Activated CD8-positive, alpha-beta T cell treated with anti-CD3 and anti-CD28 coated beads, Interleukin-2, amount 10 ng/mL, durations not matched to agents 7 days and 5 days (primary cell): ENCODE measurements at regions not wholly inside any gene's neighbourhood (a gene's known extent, or its start where the extent isn't known, plus 50 kb on each side); places are given as distances from the start of the nearest gene placed in this dataset.

ENCODE experiments used
- ATAC-seq: fragments of 150-1000 bp; cut with Tn5 transposase; one replicate; pipeline ENCODE4 v1.10.0; 2021; ENCODE audit warnings: moderate library complexity
- CTCF ChIA-PET: fragments of 350-600 bp; sonication (Branson Sonifier 250); formaldehyde crosslinking; loops from one replicate; lab custom pipeline; 2021; ENCODE audit warnings: antibody characterized with exemption; lab: Charles Lee
- POLR2A ChIA-PET: fragments of 350-600 bp; sonication (Branson Sonifier 250); formaldehyde crosslinking; loops from one replicate; lab custom pipeline; 2021; ENCODE audit warnings: antibody characterized with exemption; lab: Charles Lee
- DNase-seq: peaks from one replicate; pipeline ENCODE4 v3.0.0-alpha.2; 2020
- H3K27ac Mint-ChIP-seq: one replicate; pipeline ENCODE4 v1.8.0; 2021; ENCODE audit warnings: mild to moderate bottlenecking, mixed read lengths
- H3K27me3 Mint-ChIP-seq: one replicate; pipeline ENCODE4 v1.8.0; 2021; ENCODE audit warnings: low read depth, mixed read lengths
- H3K36me3 Mint-ChIP-seq: one replicate; pipeline ENCODE4 v1.8.0; 2021; ENCODE audit warnings: low read depth, mixed read lengths
- H3K4me1 Mint-ChIP-seq: one replicate; pipeline ENCODE4 v1.8.0; 2021; ENCODE audit warnings: low read depth, mixed read lengths
- H3K4me3 Mint-ChIP-seq: one replicate; pipeline ENCODE4 v1.8.0; 2021; ENCODE audit warnings: mild to moderate bottlenecking, mixed read lengths
- H3K9me3 Mint-ChIP-seq: one replicate; pipeline ENCODE4 v1.8.0; 2022; ENCODE audit warnings: mixed read lengths; ENCODE audit not compliant: insufficient read depth

DNA sequence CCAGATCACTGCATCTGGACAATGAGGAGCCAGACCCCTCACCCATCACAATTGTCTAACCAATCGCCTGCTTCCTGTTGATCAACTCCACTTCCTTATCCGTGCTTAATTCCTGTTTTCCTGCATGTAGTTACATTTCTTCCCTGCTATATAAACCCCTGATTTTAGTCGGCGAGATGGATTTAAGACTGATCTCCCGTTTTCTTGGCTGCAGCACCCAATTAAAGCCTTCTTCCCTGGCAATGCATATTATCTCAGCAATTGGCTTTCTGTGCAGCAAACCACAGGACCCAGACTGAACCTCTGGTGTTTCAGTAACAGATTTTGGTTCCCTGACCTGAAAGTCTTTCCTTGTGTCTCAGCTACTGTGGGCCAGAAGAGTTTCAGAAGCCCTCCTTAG, 272.3 kb downstream of the IPO8 start:
- Mint-ChIP-seq H3K4me3 (no peak overlapping the region), H3K9me3 (peaks cover 8% of the 10 kb centered on the region), H3K27me3 (no peaks in the 10 kb centered on the region), H3K36me3 (no peaks in the 10 kb centered on the region), H3K27ac (no peak overlapping the region), H3K4me1 (no peaks in the 10 kb centered on the region)
- ATAC-seq (no peak), DNase-seq (no peak)
- ChIA-PET POLR2A (no interaction called here), CTCF (no interaction called here)

DNA sequence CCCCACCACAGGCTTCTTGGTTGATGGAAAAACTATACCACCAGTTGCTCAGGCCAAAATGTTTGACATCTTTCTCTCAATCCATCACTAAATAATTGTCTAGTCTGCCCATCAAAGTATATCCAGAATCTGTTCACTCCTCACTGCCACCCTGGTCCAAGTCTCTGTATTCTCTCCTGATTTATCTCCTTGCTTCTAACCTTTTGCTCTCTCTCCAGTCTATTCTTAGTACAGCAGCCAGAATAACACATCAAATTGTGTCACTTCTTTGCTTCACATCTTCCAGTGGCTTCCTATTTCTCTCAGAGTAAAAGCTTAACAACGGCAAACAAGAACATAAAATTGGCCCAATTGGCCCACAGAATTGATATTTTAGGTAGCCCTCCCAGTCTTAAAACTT, 272.8 kb downstream of the IPO8 start:
- Mint-ChIP-seq H3K27me3 (no peaks in the 10 kb centered on the region), H3K27ac (no peak overlapping the region), H3K4me3 (no peak overlapping the region), H3K9me3 (peaks cover 8% of the 10 kb centered on the region), H3K36me3 (no peaks in the 10 kb centered on the region), H3K4me1 (no peaks in the 10 kb centered on the region)
- no peak for ATAC-seq
- CTCF ChIA-PET, result no interaction called here
- POLR2A ChIA-PET, result no interaction called here
- no peak for DNase-seq

DNA sequence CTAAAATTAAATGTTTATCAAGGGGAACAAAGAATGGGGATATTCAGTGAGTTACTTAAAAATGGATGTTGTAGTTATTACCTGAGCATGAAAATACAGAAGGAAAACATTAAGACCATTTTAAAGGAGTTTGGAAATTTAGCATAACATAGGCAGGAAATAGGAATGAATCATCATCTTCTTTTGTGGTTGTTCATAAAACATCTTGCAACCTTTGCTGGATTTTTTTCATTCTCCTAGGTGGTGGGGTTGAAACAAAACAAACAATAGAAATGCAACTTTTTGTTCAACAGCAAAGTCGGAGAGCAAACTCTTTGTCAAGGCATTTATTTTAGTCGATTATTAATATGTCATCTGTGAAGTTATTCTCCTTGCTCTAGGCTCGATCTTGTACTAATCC, 275.1 kb downstream of the IPO8 start:
- H3K9me3 Mint-ChIP-seq, result peaks cover 8% of the 10 kb centered on the region
- no peaks in the 10 kb centered on the region for H3K4me1 Mint-ChIP-seq
- ChIA-PET POLR2A (no interaction called here), CTCF (no interaction called here)
- H3K36me3 Mint-ChIP-seq, result no peaks in the 10 kb centered on the region
- no peak overlapping the region for H3K27ac Mint-ChIP-seq
- no peak overlapping the region for H3K4me3 Mint-ChIP-seq
- no peak for ATAC-seq
- no peak for DNase-seq
- no peaks in the 10 kb centered on the region for H3K27me3 Mint-ChIP-seq

DNA sequence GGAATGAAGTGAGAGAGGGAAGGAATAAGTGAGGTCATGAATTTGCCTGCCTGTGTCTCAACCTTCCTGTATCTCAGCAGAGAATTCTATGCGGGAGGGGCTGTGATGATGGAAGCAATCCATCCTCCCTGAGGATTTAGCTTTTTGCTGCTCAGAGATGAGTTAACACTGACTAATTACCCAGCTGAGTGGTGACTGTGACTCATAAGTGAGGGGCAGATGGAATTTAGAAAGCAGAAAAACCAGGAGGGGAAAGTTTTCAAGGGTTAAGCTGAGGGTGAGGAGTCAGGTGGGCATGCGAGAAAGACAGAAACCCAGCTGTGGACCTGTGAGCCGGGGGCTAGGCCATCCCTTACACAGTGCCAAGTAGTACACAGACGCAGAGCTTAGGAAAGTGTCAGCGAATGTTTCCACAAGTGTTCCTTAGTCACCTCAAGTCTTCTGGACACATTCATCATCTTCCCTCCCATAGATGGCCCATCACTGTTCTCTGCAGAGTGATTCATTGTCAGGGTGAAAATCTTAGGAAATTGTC, 277.9 kb downstream of the IPO8 start:
- no peaks in the 10 kb centered on the region for H3K27me3 Mint-ChIP-seq
- ChIA-PET CTCF (no interaction called here), POLR2A (no interaction called here)
- DNase-seq, result no peak
- peaks cover 4% of the 10 kb centered on the region for H3K9me3 Mint-ChIP-seq
- H3K36me3 Mint-ChIP-seq, result no peaks in the 10 kb centered on the region
- ATAC-seq, result no peak
- H3K27ac Mint-ChIP-seq, result no peak overlapping the region
- H3K4me1 Mint-ChIP-seq, result no peaks in the 10 kb centered on the region
- H3K4me3 Mint-ChIP-seq, result no peak overlapping the region

DNA sequence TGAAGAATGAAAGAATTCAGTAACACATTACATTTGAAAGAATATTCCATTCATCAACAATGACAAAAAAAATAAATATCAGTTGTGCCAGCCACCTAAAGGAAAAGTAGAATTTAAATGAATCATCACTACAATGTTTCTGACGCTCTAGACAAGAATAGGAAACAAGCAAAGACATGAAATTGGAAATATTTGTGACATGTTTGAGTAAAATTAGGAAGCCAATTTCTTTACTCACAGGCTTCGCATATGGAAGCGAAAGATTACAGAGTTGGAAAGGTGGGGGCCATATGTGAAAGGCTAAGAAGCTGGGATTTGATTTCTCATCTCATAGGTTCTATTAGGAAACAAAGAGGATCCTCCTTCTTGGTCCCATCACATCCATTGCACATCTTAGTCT, 279.0 kb downstream of the IPO8 start:
- no peaks in the 10 kb centered on the region for H3K4me1 Mint-ChIP-seq
- CTCF ChIA-PET, result no interaction called here

DNA sequence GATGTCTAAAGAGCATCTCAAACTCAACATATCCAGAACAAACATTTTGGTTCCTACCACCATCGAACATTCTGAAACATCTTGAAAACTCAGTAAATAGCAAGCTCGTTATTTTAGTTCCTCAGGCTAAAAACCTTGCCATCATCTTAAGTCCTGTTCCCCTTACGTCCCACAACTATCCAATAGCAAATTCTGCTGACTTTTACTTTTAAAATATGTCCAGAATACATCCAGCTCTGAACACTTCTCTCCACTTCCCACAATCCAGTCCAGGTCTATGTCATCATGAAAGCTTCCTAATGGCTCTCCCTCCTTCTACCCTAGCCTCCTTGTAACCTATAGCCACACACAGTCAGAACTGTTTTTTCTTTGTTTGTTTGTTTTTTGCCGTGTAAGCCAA, 279.9 kb downstream of the IPO8 start:
- ChIA-PET CTCF (no interaction called here), POLR2A (no interaction called here)
- Mint-ChIP-seq H3K27ac (no peak overlapping the region), H3K4me3 (no peak overlapping the region), H3K4me1 (no peaks in the 10 kb centered on the region), H3K27me3 (no peaks in the 10 kb centered on the region), H3K9me3 (no peaks in the 10 kb centered on the region), H3K36me3 (no peaks in the 10 kb centered on the region)
- ATAC-seq (no peak), DNase-seq (no peak)

More for the DNA sequence above, 279.0 kb downstream of the IPO8 start:
- no peaks in the 10 kb centered on the region for H3K36me3 Mint-ChIP-seq
- POLR2A ChIA-PET, result no interaction called here
- no peak for ATAC-seq
- no peak for DNase-seq
- H3K9me3 Mint-ChIP-seq, result peaks cover 2% of the 10 kb centered on the region
- H3K4me3 Mint-ChIP-seq, result no peak overlapping the region
- no peak overlapping the region for H3K27ac Mint-ChIP-seq
- no peaks in the 10 kb centered on the region for H3K27me3 Mint-ChIP-seq

DNA sequence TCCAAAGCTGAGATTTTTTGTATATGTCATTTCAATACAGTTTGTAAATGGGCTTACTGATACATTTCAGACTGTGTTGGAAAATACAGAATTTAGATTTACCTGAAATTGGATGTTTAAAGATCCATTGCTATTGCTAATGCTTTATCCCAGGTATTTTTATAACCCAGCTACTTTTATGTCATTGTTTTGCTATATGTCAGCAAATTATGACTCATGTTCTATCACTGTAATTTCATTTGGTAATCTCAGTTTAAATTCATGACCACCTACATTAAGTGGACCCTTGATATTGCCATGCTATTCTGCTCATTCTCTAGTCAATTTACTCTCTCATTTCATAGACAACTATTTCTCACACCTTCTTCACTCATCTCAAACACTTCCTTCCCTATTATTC, 281.2 kb downstream of the IPO8 start:
- H3K4me3 Mint-ChIP-seq, result no peak overlapping the region
- H3K27me3 Mint-ChIP-seq, result no peaks in the 10 kb centered on the region
- no peaks in the 10 kb centered on the region for H3K36me3 Mint-ChIP-seq
- no peaks in the 10 kb centered on the region for H3K4me1 Mint-ChIP-seq
- no peak for ATAC-seq
- DNase-seq, result no peak
- H3K9me3 Mint-ChIP-seq, result no peaks in the 10 kb centered on the region
- POLR2A ChIA-PET, result no interaction called here
- no peak overlapping the region for H3K27ac Mint-ChIP-seq
- CTCF ChIA-PET, result no interaction called here

DNA sequence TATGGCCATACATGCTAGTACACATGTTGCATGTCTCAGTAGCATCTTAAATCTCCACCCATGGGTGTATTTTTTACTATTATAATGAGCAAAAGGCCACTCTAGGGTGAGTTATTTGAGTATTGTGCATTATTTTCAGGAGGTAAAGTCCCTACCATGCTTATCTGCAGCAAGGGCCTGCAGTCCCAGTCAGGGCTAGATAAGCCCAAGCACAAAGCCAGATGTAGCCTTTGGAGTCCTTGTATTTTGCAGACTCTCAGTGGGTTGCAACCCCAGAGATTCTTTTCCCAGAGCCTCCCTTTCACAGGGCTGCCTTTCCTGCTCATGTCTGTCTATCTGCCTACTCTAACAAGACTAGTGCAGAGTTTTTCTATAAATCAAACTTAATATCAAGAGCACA, 295.3 kb downstream of the IPO8 start:
- ChIA-PET CTCF (no interaction called here), POLR2A (no interaction called here)
- Mint-ChIP-seq H3K27me3 (no peaks in the 10 kb centered on the region), H3K36me3 (no peaks in the 10 kb centered on the region), H3K9me3 (no peaks in the 10 kb centered on the region), H3K4me1 (no peaks in the 10 kb centered on the region), H3K4me3 (no peak overlapping the region), H3K27ac (no peak overlapping the region)
- DNase-seq, result no peak
- ATAC-seq, result no peak

DNA sequence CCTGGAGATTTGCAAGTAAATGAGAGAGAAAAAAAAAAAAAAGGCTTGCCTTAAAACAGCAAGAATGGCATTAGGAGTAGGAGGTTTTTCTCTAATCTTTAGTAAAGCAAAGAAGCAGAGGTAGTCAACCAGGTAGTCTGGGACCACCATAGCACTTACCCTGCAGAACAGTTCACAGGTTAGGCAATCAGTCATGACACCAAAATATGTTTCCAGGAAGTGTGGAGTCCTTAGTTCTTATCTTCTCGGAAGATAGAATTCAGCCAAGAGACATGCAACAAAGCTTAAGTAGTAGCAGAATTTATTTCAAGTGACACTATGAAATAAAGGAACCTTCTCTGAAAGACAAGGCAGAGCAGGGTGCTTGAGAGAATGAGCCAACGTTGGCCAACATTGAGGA, 295.8 kb downstream of the IPO8 start:
- H3K27me3 Mint-ChIP-seq, result no peaks in the 10 kb centered on the region
- H3K4me1 Mint-ChIP-seq, result no peaks in the 10 kb centered on the region
- no peak for ATAC-seq
- H3K27ac Mint-ChIP-seq, result no peak overlapping the region
- DNase-seq, result no peak
- no peak overlapping the region for H3K4me3 Mint-ChIP-seq
- ChIA-PET CTCF (no interaction called here), POLR2A (no interaction called here)
- H3K36me3 Mint-ChIP-seq, result no peaks in the 10 kb centered on the region
- no peaks in the 10 kb centered on the region for H3K9me3 Mint-ChIP-seq

DNA sequence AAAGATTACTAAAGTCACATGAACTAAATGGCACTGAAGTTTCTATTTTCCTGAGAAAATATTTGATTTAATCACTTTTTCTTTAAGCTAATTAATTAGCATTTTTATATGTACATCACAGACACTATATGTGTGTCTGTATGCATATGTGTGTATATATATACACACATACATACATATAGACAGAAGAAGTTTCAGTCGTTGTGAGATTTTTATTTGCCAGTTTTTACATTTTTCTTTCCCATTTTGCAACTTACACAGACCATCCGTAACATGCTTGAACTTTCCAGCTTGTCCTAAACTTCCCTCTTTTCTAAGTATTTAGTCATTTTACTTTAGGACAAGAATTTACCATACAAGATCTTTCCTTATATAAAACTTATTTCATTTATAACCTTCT, 299.1 kb downstream of the IPO8 start:
- ChIA-PET CTCF (no interaction called here), POLR2A (no interaction called here)
- Mint-ChIP-seq H3K9me3 (peaks cover under 1% of the 10 kb centered on the region), H3K27me3 (no peaks in the 10 kb centered on the region), H3K4me1 (no peaks in the 10 kb centered on the region), H3K4me3 (no peak overlapping the region), H3K36me3 (no peaks in the 10 kb centered on the region), H3K27ac (no peak overlapping the region)
- ATAC-seq (no peak), DNase-seq (no peak)

DNA sequence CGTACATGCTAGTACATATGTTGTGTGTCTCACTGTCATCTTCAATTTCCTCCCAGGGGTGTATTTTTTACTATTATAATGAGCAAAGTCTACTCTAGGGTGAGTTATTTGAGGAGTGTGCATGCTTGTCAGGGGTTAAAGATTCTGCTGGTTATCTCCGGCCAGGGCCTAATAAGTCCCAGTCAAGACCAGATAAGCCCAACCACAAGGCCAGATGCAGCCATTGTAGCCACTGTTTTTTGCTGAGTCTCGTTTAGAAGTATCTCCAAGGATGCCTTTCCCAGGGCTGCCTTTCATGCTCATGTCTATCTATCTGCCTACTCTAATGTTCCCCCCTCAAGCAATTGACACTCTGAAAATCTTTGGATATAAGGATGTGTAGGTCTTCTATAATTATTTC, 300.5 kb downstream of the IPO8 start:
- Mint-ChIP-seq H3K4me1 (no peaks in the 10 kb centered on the region), H3K4me3 (no peak overlapping the region), H3K27ac (no peak overlapping the region), H3K9me3 (peaks cover 6% of the 10 kb centered on the region), H3K27me3 (no peaks in the 10 kb centered on the region), H3K36me3 (no peaks in the 10 kb centered on the region)
- POLR2A ChIA-PET, result no interaction called here
- CTCF ChIA-PET, result no interaction called here
- DNase-seq, result no peak
- no peak for ATAC-seq

DNA sequence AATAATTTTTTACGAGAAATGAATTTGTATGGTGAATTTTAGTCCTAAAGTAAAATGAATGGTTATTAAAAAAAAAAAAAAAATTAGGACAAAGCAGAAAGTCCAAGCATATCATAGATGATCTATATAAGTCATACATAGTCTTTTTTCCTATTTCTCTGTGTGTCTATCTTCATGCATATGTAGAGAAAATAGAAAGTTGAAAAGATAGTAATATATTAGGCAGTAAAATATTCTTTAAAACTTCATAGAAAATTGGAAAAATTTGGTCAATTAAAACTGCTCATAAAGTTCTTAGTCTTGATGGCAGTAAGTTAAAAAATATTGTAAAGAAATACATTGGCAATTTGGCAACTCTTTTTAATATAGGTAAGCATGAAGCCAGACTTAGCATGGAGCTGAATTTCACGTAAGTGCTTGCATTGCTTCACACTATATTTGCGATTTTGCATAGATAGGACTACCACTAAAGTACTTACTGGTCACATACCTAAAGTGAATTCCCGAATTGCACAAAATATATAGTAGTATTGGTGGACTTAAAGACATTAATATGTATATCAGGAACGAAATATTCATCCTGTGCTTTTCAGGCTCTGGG, 303.8 kb downstream of the IPO8 start:
- H3K9me3 Mint-ChIP-seq, result peaks cover 6% of the 10 kb centered on the region
- H3K27me3 Mint-ChIP-seq, result no peaks in the 10 kb centered on the region
- no peaks in the 10 kb centered on the region for H3K4me1 Mint-ChIP-seq
- H3K4me3 Mint-ChIP-seq, result no peak overlapping the region
- H3K27ac Mint-ChIP-seq, result no peak overlapping the region
- ChIA-PET CTCF (no interaction called here), POLR2A (no interaction called here)
- no peak for ATAC-seq
- DNase-seq, result no peak
- H3K36me3 Mint-ChIP-seq, result no peaks in the 10 kb centered on the region

DNA sequence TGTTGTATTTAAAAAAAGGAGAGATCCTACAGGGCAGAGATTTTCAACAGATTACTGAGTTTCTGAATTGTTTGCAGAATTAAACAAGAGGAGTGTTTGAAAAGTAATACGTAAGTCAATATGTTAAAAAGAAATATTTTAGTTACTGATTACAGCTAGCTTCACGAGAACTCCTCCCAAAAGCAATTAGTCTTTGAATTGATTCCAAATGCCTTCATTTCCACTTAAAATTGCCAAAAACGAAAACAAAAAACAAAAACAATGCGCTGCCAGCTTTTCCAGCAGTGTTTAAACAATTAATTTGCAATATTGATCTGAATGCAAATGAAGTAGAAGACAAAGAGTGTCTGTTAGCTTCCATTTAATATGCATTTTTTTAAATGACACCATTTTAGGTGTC, 310.0 kb downstream of the IPO8 start:
- DNase-seq (no peak), ATAC-seq (no peak)
- ChIA-PET POLR2A (no interaction called here), CTCF (no interaction called here)
- no peaks in the 10 kb centered on the region for H3K36me3 Mint-ChIP-seq
- no peaks in the 10 kb centered on the region for H3K9me3 Mint-ChIP-seq
- no peaks in the 10 kb centered on the region for H3K4me1 Mint-ChIP-seq
- no peak overlapping the region for H3K4me3 Mint-ChIP-seq
- H3K27me3 Mint-ChIP-seq, result no peaks in the 10 kb centered on the region
- no peak overlapping the region for H3K27ac Mint-ChIP-seq
